ENCODE measurements at regions not wholly inside any gene's neighbourhood (a gene's known extent, or its start where the extent isn't known, plus 50 kb on each side); places are given as distances from the start of the nearest gene placed in this dataset.

GRCh38 chr1:190832511-190832910 is 354.8 kb upstream of the BRINP3 start:
- TF ChIP-seq CTCF (IDR thresholded peaks at IDR 0.05; ENCODE audit: low read depth, low read length) = no peak
- TF ChIP-seq POLR2A (IDR thresholded peaks at IDR 0.05; ENCODE audit: extremely low read depth, insufficient read length) = no peak
- no peak for TF ChIP-seq MAX (IDR thresholded peaks at IDR 0.05; ENCODE audit: low read depth, low read length)

Measured in NB4 (cell line).